H54 (cell line): ENCODE measurements at regions not wholly inside any gene's neighbourhood (a gene's known extent, or its start where the extent isn't known, plus 50 kb on each side); places are given as distances from the start of the nearest gene placed in this dataset.
"Not testable (repeated sequence)": the region's sequence is repeated elsewhere in the genome, so short reads cannot be mapped to it uniquely, and the experiment has no call there.

Source experiments
- DNase-seq: peaks from one replicate; pipeline ENCODE4 v3.0.0; 2011; ENCODE audit warnings: low spot score, mixed read lengths; ENCODE audit not compliant: insufficient read length
- FAIRE-seq: peaks from 3 replicates; lab custom pipeline; 2011; peaks lifted over from hg19 to GRCh38; lab: Jason Lieb, UNC
- POLR2A ChIP-seq: IDR thresholded peaks from 2 replicates; pipeline ENCODE4 v1.6.1; 2011; ENCODE audit warnings: low read depth, mild to moderate bottlenecking, low read length

GRCh38 chr15:55126111-55126510, 70.6 kb downstream of the RSL24D1 start:
- FAIRE-seq (no peak), DNase-seq (no peak)
- no peak for TF ChIP-seq POLR2A

GRCh38 chr15:55124616-55125015, 72.1 kb downstream of the RSL24D1 start:
- DNase-seq = no peak
- FAIRE-seq = no peak
- no peak for TF ChIP-seq POLR2A

GRCh38 chr15:55118344-55118870, 78.3 kb downstream of the RSL24D1 start:
- no peak for TF ChIP-seq POLR2A
- DNase-seq = no peak
- FAIRE-seq = no peak

GRCh38 chr15:55116636-55117035, 80.1 kb downstream of the RSL24D1 start:
- FAIRE-seq (no peak), DNase-seq (no peak)

GRCh38 chr15:55113736-55114135, 83.0 kb downstream of the RSL24D1 start:
- DNase-seq (no peak), FAIRE-seq (no peak)
- TF ChIP-seq POLR2A = no peak

More at GRCh38 chr15:55116636-55117035, 80.1 kb downstream of the RSL24D1 start:
- TF ChIP-seq POLR2A = no peak

- no peak for TF ChIP-seq POLR2A
- DNase-seq (no peak), FAIRE-seq (no peak)
Measured at GRCh38 chr15:55112706-55113105, 84.0 kb downstream of the RSL24D1 start.

GRCh38 chr15:55110446-55110845, 86.3 kb downstream of the RSL24D1 start:
- FAIRE-seq (no peak), DNase-seq (no peak)
- TF ChIP-seq POLR2A = no peak

- no peak for TF ChIP-seq POLR2A
- FAIRE-seq (no peak), DNase-seq (peak; percentile 9)
Measured at GRCh38 chr15:55108858-55109518, 87.8 kb downstream of the RSL24D1 start.

- FAIRE-seq (no peak), DNase-seq (no peak)
- TF ChIP-seq POLR2A = no peak
Measured at GRCh38 chr15:55108448-55108847, 88.3 kb downstream of the RSL24D1 start.

- DNase-seq = no peak
- TF ChIP-seq POLR2A = no peak
- no peak for FAIRE-seq
Measured at GRCh38 chr15:55106155-55106554, 90.6 kb downstream of the RSL24D1 start.

GRCh38 chr15:55094136-55094535, 102.6 kb downstream of the RSL24D1 start:
- DNase-seq = no peak
- no peak for FAIRE-seq
- TF ChIP-seq POLR2A = no peak

GRCh38 chr15:55088207-55088606, 108.5 kb downstream of the RSL24D1 start:
- DNase-seq = no peak
- TF ChIP-seq POLR2A = no peak
- FAIRE-seq = no peak

- no peak for FAIRE-seq
- no peak for TF ChIP-seq POLR2A
- DNase-seq = no peak
Measured at GRCh38 chr15:55084673-55085072, 112.1 kb downstream of the RSL24D1 start.

- DNase-seq = no peak
- no peak for TF ChIP-seq POLR2A
- FAIRE-seq = no peak
Measured at GRCh38 chr15:55084216-55084615, 112.5 kb downstream of the RSL24D1 start.

- not testable (repeated sequence) for FAIRE-seq, DNase-seq
Measured at GRCh38 chr15:55077052-55077451, 119.7 kb downstream of the RSL24D1 start.

- TF ChIP-seq POLR2A = no peak
- no peak for DNase-seq
Measured at GRCh38 chr15:55074431-55074830, 122.3 kb downstream of the RSL24D1 start.

GRCh38 chr15:55063970-55064369, 132.8 kb downstream of the RSL24D1 start:
- FAIRE-seq, DNase-seq: not testable (repeated sequence)

More at GRCh38 chr15:55074431-55074830, 122.3 kb downstream of the RSL24D1 start:
- FAIRE-seq = no peak
